ENCODE measurements at regions not wholly inside any gene's neighbourhood (a gene's known extent, or its start where the extent isn't known, plus 50 kb on each side); places are given as distances from the start of the nearest gene placed in this dataset.

- Histone ChIP-seq H3K36me3 (no peaks in the 10 kb centered on the region), H3K27ac (no peak overlapping the region), H3K4me3 (no peak overlapping the region), H3K27me3 (no peaks in the 10 kb centered on the region), H3K4me1 (no peaks in the 10 kb centered on the region), H3K9me3 (no peaks in the 10 kb centered on the region)
- no peak for TF ChIP-seq POLR2A (IDR thresholded peaks at IDR 0.05)
- intact Hi-C loops (cut with DNase I; ENCODE audit: low total_unique reads) = no loop called here
- no peak for DNase-seq
Measured at GRCh38 chr16:5770118-5770517, 672.5 kb upstream of the EEF2KMT start.

- Histone ChIP-seq H3K27ac (no peak overlapping the region), H3K4me3 (no peak overlapping the region), H3K9me3 (no peaks in the 10 kb centered on the region), H3K4me1 (no peaks in the 10 kb centered on the region), H3K36me3 (no peaks in the 10 kb centered on the region), H3K27me3 (no peaks in the 10 kb centered on the region)
- intact Hi-C loops (cut with DNase I; ENCODE audit: low total_unique reads) = no loop called here
- TF ChIP-seq POLR2A (IDR thresholded peaks at IDR 0.05) (no peak), CTCF (IDR thresholded peaks at IDR 0.05) (no peak)
- DNase-seq = no peak
Measured at GRCh38 chr16:5769513-5769912, 671.9 kb upstream of the EEF2KMT start.

GRCh38 chr16:5768445-5768844, 670.9 kb upstream of the EEF2KMT start:
- no peak for DNase-seq
- intact Hi-C loops (cut with DNase I; ENCODE audit: low total_unique reads) = no loop called here
- Histone ChIP-seq H3K4me3 (no peak overlapping the region), H3K9me3 (no peaks in the 10 kb centered on the region), H3K36me3 (no peaks in the 10 kb centered on the region), H3K4me1 (no peaks in the 10 kb centered on the region), H3K27me3 (no peaks in the 10 kb centered on the region), H3K27ac (no peak overlapping the region)
- no peak for TF ChIP-seq POLR2A (IDR thresholded peaks at IDR 0.05)
- TF ChIP-seq CTCF (IDR thresholded peaks at IDR 0.05) = no peak

GRCh38 chr16:5763176-5763575, 665.6 kb upstream of the EEF2KMT start:
- Histone ChIP-seq H3K4me3 (no peak overlapping the region), H3K27ac (no peak overlapping the region), H3K27me3 (no peaks in the 10 kb centered on the region), H3K36me3 (no peaks in the 10 kb centered on the region), H3K4me1 (no peaks in the 10 kb centered on the region), H3K9me3 (no peaks in the 10 kb centered on the region)
- intact Hi-C loops (cut with DNase I; ENCODE audit: low total_unique reads) = no loop called here
- DNase-seq = no peak
- TF ChIP-seq POLR2A (IDR thresholded peaks at IDR 0.05) (no peak), CTCF (IDR thresholded peaks at IDR 0.05) (no peak)

GRCh38 chr16:5762362-5762761, 664.8 kb upstream of the EEF2KMT start:
- Histone ChIP-seq H3K4me3 (no peak overlapping the region), H3K4me1 (no peaks in the 10 kb centered on the region), H3K9me3 (no peaks in the 10 kb centered on the region), H3K36me3 (no peaks in the 10 kb centered on the region), H3K27ac (no peak overlapping the region), H3K27me3 (no peaks in the 10 kb centered on the region)
- TF ChIP-seq CTCF (IDR thresholded peaks at IDR 0.05) (no peak), POLR2A (IDR thresholded peaks at IDR 0.05) (no peak)
- no peak for DNase-seq
- intact Hi-C loops (cut with DNase I; ENCODE audit: low total_unique reads) = no loop called here

GRCh38 chr16:5761592-5761991, 664.0 kb upstream of the EEF2KMT start:
- H3K27ac ChIP-seq = no peak overlapping the region
- H3K4me1 ChIP-seq = no peaks in the 10 kb centered on the region
- H3K27me3 ChIP-seq = no peaks in the 10 kb centered on the region
- TF ChIP-seq POLR2A (IDR thresholded peaks at IDR 0.05) (no peak), CTCF (IDR thresholded peaks at IDR 0.05) (no peak)
- intact Hi-C loops (cut with DNase I; ENCODE audit: low total_unique reads) = no loop called here
- no peaks in the 10 kb centered on the region for H3K36me3 ChIP-seq
- H3K9me3 ChIP-seq = no peaks in the 10 kb centered on the region
- H3K4me3 ChIP-seq = no peak overlapping the region
- no peak for DNase-seq

All from uterus (tissue), 3 donors.